Neural progenitor cell (in vitro differentiated cells): ENCODE measurements at regions not wholly inside any gene's neighbourhood (a gene's known extent, or its start where the extent isn't known, plus 50 kb on each side); places are given as distances from the start of the nearest gene placed in this dataset.

Experiments
- EZH2 ChIP-seq: fragments of 200-600 bp; sonication (generic); IDR thresholded peaks from 2 replicates; pipeline ENCODE4 v1.6.1; 2017; ENCODE audit warnings: antibody characterized with exemption, mild to moderate bottlenecking, moderate library complexity
- EZH2phosphoT487 ChIP-seq: fragments of 200-600 bp; sonication (generic); IDR thresholded peaks from 2 replicates; pipeline ENCODE4 v1.6.1; 2017; ENCODE audit warnings: antibody characterized with exemption
- TF ChIP-seq, protein P1 (sequence below): fragments of 200-600 bp; sonication (generic); IDR thresholded peaks from 2 replicates; pipeline ENCODE4 v1.5.1; 2017; ENCODE audit warnings: antibody characterized with exemption, mild to moderate bottlenecking

- TF ChIP-seq, protein P1, sequence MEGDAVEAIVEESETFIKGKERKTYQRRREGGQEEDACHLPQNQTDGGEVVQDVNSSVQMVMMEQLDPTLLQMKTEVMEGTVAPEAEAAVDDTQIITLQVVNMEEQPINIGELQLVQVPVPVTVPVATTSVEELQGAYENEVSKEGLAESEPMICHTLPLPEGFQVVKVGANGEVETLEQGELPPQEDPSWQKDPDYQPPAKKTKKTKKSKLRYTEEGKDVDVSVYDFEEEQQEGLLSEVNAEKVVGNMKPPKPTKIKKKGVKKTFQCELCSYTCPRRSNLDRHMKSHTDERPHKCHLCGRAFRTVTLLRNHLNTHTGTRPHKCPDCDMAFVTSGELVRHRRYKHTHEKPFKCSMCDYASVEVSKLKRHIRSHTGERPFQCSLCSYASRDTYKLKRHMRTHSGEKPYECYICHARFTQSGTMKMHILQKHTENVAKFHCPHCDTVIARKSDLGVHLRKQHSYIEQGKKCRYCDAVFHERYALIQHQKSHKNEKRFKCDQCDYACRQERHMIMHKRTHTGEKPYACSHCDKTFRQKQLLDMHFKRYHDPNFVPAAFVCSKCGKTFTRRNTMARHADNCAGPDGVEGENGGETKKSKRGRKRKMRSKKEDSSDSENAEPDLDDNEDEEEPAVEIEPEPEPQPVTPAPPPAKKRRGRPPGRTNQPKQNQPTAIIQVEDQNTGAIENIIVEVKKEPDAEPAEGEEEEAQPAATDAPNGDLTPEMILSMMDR: no peak
- TF ChIP-seq EZH2 (no peak), EZH2phosphoT487 (no peak)
Measured at GRCh38 chr6:14919038-14919670, 326.7 kb upstream of the JARID2 start.
